ENCODE measurements at regions not wholly inside any gene's neighbourhood (a gene's known extent, or its start where the extent isn't known, plus 50 kb on each side); places are given as distances from the start of the nearest gene placed in this dataset.

DNA sequence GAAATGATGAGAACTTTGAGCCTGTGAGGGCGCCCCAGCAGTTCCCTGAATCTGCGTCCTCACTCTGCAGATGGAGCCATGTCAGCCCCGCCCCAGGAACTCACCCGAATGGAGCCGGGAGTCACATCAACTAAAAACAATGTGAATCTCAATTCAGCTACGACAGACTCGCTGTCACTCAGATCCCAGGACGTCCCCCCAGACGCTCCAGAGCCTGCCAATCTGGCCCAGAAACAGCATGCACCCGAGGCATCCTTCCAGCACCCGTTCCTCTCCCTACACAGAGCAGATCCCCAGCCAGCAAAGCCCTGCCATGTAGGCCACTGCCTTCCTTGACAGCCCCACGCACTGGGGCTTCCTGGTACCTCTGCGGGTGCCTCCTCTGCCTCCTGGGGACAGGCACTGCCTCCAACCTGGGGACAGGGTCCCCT lies 248.0 kb downstream of the TTLL2 start:
- no peak overlapping the region for H3K9ac ChIP-seq (ENCODE audit: low read depth in 2 of 2, low read length in 2 of 2)
- H3K27ac ChIP-seq = no peak overlapping the region
- no peaks in the 10 kb centered on the region for H3K9me3 ChIP-seq
- no peaks in the 10 kb centered on the region for H3K27me3 ChIP-seq
- H3K4me3 ChIP-seq = no peak overlapping the region
- TF ChIP-seq, protein P1, sequence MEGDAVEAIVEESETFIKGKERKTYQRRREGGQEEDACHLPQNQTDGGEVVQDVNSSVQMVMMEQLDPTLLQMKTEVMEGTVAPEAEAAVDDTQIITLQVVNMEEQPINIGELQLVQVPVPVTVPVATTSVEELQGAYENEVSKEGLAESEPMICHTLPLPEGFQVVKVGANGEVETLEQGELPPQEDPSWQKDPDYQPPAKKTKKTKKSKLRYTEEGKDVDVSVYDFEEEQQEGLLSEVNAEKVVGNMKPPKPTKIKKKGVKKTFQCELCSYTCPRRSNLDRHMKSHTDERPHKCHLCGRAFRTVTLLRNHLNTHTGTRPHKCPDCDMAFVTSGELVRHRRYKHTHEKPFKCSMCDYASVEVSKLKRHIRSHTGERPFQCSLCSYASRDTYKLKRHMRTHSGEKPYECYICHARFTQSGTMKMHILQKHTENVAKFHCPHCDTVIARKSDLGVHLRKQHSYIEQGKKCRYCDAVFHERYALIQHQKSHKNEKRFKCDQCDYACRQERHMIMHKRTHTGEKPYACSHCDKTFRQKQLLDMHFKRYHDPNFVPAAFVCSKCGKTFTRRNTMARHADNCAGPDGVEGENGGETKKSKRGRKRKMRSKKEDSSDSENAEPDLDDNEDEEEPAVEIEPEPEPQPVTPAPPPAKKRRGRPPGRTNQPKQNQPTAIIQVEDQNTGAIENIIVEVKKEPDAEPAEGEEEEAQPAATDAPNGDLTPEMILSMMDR (IDR thresholded peaks at IDR 0.05) = no peak
- DNase-seq = peak; percentile 14
- H3K36me3 ChIP-seq = no peaks in the 10 kb centered on the region
- no peaks in the 10 kb centered on the region for H3K4me1 ChIP-seq
- intact Hi-C loops (cut with DNase I) = no loop called here

DNA sequence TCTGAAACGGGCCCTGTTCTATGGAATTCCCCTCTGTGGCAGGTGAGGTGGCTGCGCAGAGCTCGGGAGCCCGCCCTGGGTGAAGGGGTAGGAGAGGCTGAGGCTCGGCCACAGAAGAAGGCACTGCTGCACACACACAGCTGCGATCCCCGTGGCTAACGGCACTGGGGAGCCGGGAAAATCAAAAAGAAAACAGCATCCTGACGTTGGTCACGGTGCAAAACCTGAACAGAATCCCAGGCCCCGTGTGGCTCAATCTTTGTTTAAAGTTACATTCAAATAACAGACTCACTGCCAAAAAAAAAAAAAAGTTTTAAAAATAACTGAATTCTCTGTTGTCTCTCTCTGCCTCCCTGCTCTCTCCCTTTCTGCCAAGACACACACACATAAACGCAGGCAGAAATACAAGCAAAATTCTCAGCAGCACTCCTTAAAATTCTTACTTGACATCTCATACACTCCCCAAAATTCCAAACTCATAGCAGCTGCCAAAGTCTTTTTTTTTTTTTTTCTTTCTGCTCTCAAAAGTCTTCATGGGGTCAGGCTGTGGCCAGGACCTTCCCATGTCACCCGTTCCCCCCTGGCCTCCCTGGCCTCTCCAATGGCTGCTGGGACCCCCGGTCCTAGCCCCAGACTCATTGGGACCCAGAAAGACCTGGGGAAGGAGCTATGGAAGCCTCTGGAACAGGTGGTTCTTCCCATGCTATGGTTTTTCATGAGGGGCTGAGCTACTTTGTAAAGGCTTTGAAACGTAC lies 248.8 kb downstream of the TTLL2 start:
- no peaks in the 10 kb centered on the region for H3K27me3 ChIP-seq
- no peaks in the 10 kb centered on the region for H3K9me3 ChIP-seq
- no peak overlapping the region for H3K27ac ChIP-seq
- TF ChIP-seq, protein P1 (IDR thresholded peaks at IDR 0.05) = no peak
- peak; percentile 12 for DNase-seq
- no peak overlapping the region for H3K9ac ChIP-seq (ENCODE audit: low read depth in 2 of 2, low read length in 2 of 2)
- H3K4me3 ChIP-seq = no peak overlapping the region
- intact Hi-C loops (cut with DNase I) = no loop called here
- no peaks in the 10 kb centered on the region for H3K36me3 ChIP-seq
- H3K4me1 ChIP-seq = no peaks in the 10 kb centered on the region

DNA sequence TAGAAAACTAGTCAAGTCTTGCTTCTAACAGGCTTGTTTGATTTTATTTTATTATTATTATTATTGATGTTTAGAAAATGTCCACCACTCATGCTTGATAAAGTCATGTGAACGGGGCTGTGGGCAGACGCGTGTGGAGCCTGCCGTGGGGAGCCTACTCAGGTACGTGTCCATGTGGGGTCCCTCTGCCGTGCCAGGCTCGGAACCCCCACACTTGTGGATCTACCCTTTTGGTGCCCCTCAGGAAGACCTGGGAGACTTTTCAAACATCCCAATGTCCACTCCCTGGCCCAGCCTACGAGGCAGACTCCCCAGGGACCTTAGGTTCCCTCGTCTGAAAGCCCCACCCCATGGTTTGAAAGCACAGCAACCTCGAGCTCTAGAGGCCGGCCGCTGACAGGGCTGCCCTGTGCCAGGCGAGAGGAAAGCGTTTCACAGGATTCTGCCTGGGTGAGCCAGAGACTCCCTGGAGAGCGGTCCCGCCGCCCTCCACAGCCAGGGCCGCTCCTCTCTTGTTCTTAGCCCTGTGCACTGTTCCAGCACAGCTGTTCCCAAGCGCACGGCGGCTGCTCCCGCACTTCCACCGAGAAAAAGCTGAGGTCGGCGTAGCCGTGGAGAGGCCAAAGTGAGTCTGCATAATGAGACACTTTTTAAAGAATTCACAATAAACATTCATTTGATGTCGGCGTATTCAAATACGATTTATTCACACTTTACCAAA lies 249.7 kb downstream of the TTLL2 start:
- intact Hi-C loops (cut with DNase I) = no loop called here
- peak; percentile 13 for DNase-seq

DNA sequence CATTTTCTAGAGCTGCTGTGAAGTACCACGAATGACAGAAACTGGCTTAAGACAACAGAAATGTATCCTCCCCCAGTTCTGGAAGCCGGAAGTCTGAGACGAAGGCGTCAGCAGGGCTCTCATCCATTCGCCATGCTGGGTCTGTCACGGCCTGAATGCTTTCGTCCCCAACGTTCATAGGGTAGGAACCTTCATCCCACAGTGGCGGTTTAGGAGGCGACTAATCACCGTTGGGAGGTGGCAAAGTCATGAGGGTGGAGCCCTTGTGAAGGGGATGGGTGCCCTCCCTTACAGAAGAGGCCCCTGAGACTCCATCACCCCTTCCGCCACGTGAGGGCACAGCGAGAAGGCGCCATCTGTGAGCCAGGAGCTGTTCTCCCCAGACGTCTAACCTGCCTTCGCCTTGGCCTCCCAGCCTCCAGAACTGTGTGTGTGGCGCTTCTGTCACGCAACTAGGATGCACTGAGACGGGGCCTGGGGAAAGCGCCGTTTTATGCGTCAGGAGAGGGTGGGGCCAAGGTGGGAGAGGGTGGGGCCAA lies 250.3 kb downstream of the TTLL2 start:
- TF ChIP-seq, protein P1 (IDR thresholded peaks at IDR 0.05) = no peak
- Histone ChIP-seq H3K4me1 (no peaks in the 10 kb centered on the region), H3K4me3 (no peak overlapping the region), H3K27me3 (no peaks in the 10 kb centered on the region), H3K36me3 (no peaks in the 10 kb centered on the region), H3K27ac (no peak overlapping the region), H3K9ac (ENCODE audit: low read depth in 2 of 2, low read length in 2 of 2) (no peak overlapping the region), H3K9me3 (no peaks in the 10 kb centered on the region)
- DNase-seq = peak; percentile 16
- intact Hi-C loops (cut with DNase I) = no loop called here

More for the DNA sequence above, 249.7 kb downstream of the TTLL2 start:
- Histone ChIP-seq H3K4me1 (no peaks in the 10 kb centered on the region), H3K27ac (no peak overlapping the region), H3K4me3 (no peak overlapping the region), H3K36me3 (no peaks in the 10 kb centered on the region), H3K9ac (ENCODE audit: low read depth in 2 of 2, low read length in 2 of 2) (no peak overlapping the region), H3K27me3 (no peaks in the 10 kb centered on the region), H3K9me3 (no peaks in the 10 kb centered on the region)
- TF ChIP-seq, protein P1 (IDR thresholded peaks at IDR 0.05) = no peak

DNA sequence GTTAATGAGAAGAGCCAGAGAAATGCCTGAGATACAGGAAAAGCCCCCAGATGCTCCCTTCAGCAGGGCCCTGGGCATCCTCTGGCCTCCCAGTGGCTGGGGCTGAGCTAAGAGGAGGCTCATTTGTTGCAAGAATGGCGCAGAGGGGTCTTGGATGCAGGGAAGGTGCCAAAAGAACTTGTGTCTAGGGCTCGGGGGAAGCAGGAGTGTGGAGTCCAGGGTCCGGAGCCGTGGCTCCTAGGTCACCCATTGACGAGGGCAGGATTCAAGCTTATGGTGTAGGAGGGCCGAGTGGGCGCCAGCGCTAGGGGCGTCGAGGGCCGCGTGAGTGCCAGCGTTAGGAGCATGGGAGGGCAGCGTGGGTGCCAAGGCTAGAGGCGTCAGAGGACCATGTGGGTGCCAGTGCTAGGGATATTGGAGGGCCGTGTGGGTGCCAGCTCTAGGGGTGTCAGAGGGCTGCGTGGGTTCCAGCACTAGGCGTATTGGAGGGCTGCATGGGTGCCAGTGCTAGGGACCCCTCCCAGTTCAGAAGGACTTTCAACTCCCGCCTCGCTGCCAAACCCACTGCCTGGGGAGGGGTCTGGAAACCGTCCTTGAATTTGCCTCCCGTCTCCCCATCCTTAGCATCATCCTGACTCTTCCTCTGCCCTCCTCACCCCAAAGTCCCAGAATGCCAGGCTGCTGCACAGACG lies 250.5 kb upstream of the AFDN start:
- Histone ChIP-seq H3K27ac (no peak overlapping the region), H3K36me3 (no peaks in the 10 kb centered on the region), H3K4me1 (no peaks in the 10 kb centered on the region), H3K4me3 (no peak overlapping the region), H3K9ac (ENCODE audit: low read depth in 2 of 2, low read length in 2 of 2) (no peak overlapping the region), H3K9me3 (no peaks in the 10 kb centered on the region), H3K27me3 (no peaks in the 10 kb centered on the region)
- TF ChIP-seq, protein P1 (IDR thresholded peaks at IDR 0.05) = no peak
- intact Hi-C loops (cut with DNase I) = no loop called here
- peak; percentile 12 for DNase-seq

All from colonic mucosa (tissue), 4 donors.